ENCODE measurements at regions not wholly inside any gene's neighbourhood (a gene's known extent, or its start where the extent isn't known, plus 50 kb on each side); places are given as distances from the start of the nearest gene placed in this dataset.
"Not testable (repeated sequence)": the region's sequence is repeated elsewhere in the genome, so short reads cannot be mapped to it uniquely, and the experiment has no call there.

- Mint-ChIP-seq H3K4me3 (no peak overlapping the region), H3K27ac (no peak overlapping the region), H3K36me3 (ENCODE audit: low read depth) (no peaks in the 10 kb centered on the region), H3K27me3 (no peaks in the 10 kb centered on the region), H3K9me3 (no peaks in the 10 kb centered on the region), H3K4me1 (no peaks in the 10 kb centered on the region)
- POLR2A ChIA-PET, result no interaction called here
- TF ChIP-seq CTCF (IDR thresholded peaks at IDR 0.05), result no peak
- intact Hi-C loops (cut with micrococcal nuclease), result no loop called here
- CTCF ChIA-PET, result no interaction called here
- DNase-seq (no peak), ATAC-seq (ENCODE audit: low read depth) (no peak)
Observed at GRCh38 chr7:119903085-119903484, 369.9 kb upstream of the KCND2 start.

- intact Hi-C loops (cut with micrococcal nuclease), result no loop called here
- no peak for TF ChIP-seq CTCF (IDR thresholded peaks at IDR 0.05)
- ChIA-PET POLR2A (no interaction called here), CTCF (no interaction called here)
- H3K27me3 Mint-ChIP-seq, result no peaks in the 10 kb centered on the region
- ATAC-seq (ENCODE audit: low read depth) (no peak), DNase-seq (no peak)
- H3K36me3 Mint-ChIP-seq (ENCODE audit: low read depth), result no peaks in the 10 kb centered on the region
- no peaks in the 10 kb centered on the region for H3K9me3 Mint-ChIP-seq
- no peaks in the 10 kb centered on the region for H3K4me1 Mint-ChIP-seq
- no peak overlapping the region for H3K27ac Mint-ChIP-seq
- no peak overlapping the region for H3K4me3 Mint-ChIP-seq
Observed at GRCh38 chr7:119905495-119905894, 367.5 kb upstream of the KCND2 start.

- no peak for TF ChIP-seq CTCF (IDR thresholded peaks at IDR 0.05)
- ATAC-seq (ENCODE audit: low read depth), result no peak
- POLR2A ChIA-PET, result no interaction called here
- H3K27me3 Mint-ChIP-seq, result no peaks in the 10 kb centered on the region
- no peaks in the 10 kb centered on the region for H3K4me1 Mint-ChIP-seq
- no peak for DNase-seq
- no peak overlapping the region for H3K4me3 Mint-ChIP-seq
- no peaks in the 10 kb centered on the region for H3K36me3 Mint-ChIP-seq (ENCODE audit: low read depth)
- H3K27ac Mint-ChIP-seq, result no peak overlapping the region
- peaks cover 6% of the 10 kb centered on the region for H3K9me3 Mint-ChIP-seq
- CTCF ChIA-PET, result no interaction called here
- intact Hi-C loops (cut with micrococcal nuclease), result no loop called here
Observed at GRCh38 chr7:119908948-119909347, 364.0 kb upstream of the KCND2 start.

- not testable (repeated sequence) for H3K27ac Mint-ChIP-seq
Observed at GRCh38 chr7:119914119-119914518, 358.9 kb upstream of the KCND2 start.

GRCh38 chr7:119916501-119916900 is 356.5 kb upstream of the KCND2 start:
- intact Hi-C loops (cut with micrococcal nuclease), result no loop called here
- POLR2A ChIA-PET, result no interaction called here
- peaks cover 16% of the 10 kb centered on the region for H3K9me3 Mint-ChIP-seq
- H3K36me3 Mint-ChIP-seq (ENCODE audit: low read depth), result no peaks in the 10 kb centered on the region
- CTCF ChIA-PET, result no interaction called here
- no peak for TF ChIP-seq CTCF (IDR thresholded peaks at IDR 0.05)
- no peak overlapping the region for H3K4me3 Mint-ChIP-seq
- no peak overlapping the region for H3K27ac Mint-ChIP-seq
- no peaks in the 10 kb centered on the region for H3K27me3 Mint-ChIP-seq
- no peaks in the 10 kb centered on the region for H3K4me1 Mint-ChIP-seq
- DNase-seq, result no peak
- no peak for ATAC-seq (ENCODE audit: low read depth)

More at GRCh38 chr7:119914119-119914518, 358.9 kb upstream of the KCND2 start:
- POLR2A ChIA-PET; H3K4me3 Mint-ChIP-seq; H3K4me1 Mint-ChIP-seq; intact Hi-C loops (cut with micrococcal nuclease); DNase-seq; H3K36me3 Mint-ChIP-seq (ENCODE audit: low read depth); H3K27me3 Mint-ChIP-seq; CTCF ChIA-PET; ATAC-seq (ENCODE audit: low read depth): not testable (repeated sequence)
- peaks cover 20% of the 10 kb centered on the region for H3K9me3 Mint-ChIP-seq

GRCh38 chr7:119918185-119918584 is 354.8 kb upstream of the KCND2 start:
- Mint-ChIP-seq H3K27me3 (no peaks in the 10 kb centered on the region), H3K27ac (no peak overlapping the region), H3K4me1 (no peaks in the 10 kb centered on the region), H3K9me3 (peaks cover 16% of the 10 kb centered on the region), H3K4me3 (no peak overlapping the region), H3K36me3 (ENCODE audit: low read depth) (no peaks in the 10 kb centered on the region)
- ATAC-seq (ENCODE audit: low read depth) (no peak), DNase-seq (no peak)
- TF ChIP-seq CTCF (IDR thresholded peaks at IDR 0.05), result no peak
- POLR2A ChIA-PET, result no interaction called here
- CTCF ChIA-PET, result no interaction called here
- intact Hi-C loops (cut with micrococcal nuclease), result no loop called here
